H1 (cell line): ENCODE measurements at regions not wholly inside any gene's neighbourhood (a gene's known extent, or its start where the extent isn't known, plus 50 kb on each side); places are given as distances from the start of the nearest gene placed in this dataset.

Source experiments
- CTCF ChIA-PET: fragments of 300-600 bp; sonication (Branson Sonifier 250); formaldehyde crosslinking; loops from one replicate; lab custom pipeline; 2021; ENCODE audit not compliant: partially characterized antibody; lab: Charles Lee
- POLR2A ChIA-PET: fragments of 300-600 bp; sonication (Branson Sonifier 250); formaldehyde crosslinking; loops from one replicate; lab custom pipeline; 2021; ENCODE audit warnings: inconsistent platforms; ENCODE audit not compliant: partially characterized antibody; lab: Charles Lee
- DNase-seq, 2 experiments: peaks; one replicate each; pipeline versions ENCODE4 v3.0.0 to v3.0.0-alpha.2; 2010 to 2022; ENCODE audit warnings: low spot score in 2 of 2, low read depth in 1 of 2, mixed read lengths in 1 of 2
- FAIRE-seq: peaks from 2 replicates; lab custom pipeline; 2011; peaks lifted over from hg19 to GRCh38; lab: Jason Lieb, UNC
- H2AFZ ChIP-seq: 2 replicates; pipeline ENCODE4 v1.8.1; 2012; ENCODE audit warnings: low read length, inconsistent platforms
- H2AK5ac ChIP-seq: 2 replicates; pipeline ENCODE4 v1.6.1; 2013; ENCODE audit warnings: low read depth, low read length
- H2BK120ac ChIP-seq: replicated peaks from 2 replicates; pipeline ENCODE3; 2013; ENCODE audit warnings: low read depth, low read length, inconsistent platforms
- H2BK12ac ChIP-seq: 2 replicates; pipeline ENCODE4 v1.6.1; 2013; ENCODE audit warnings: low read depth, low read length
- H2BK15ac ChIP-seq: 2 replicates; pipeline ENCODE4 v1.6.1; 2013; ENCODE audit warnings: low read length
- H2BK20ac ChIP-seq: 2 replicates; pipeline ENCODE4 v1.6.1; 2013; ENCODE audit warnings: low read length
- H2BK5ac ChIP-seq: 2 replicates; pipeline ENCODE4 v1.6.1; 2013; ENCODE audit warnings: low read depth, low read length
- H3K14ac ChIP-seq: 2 replicates; pipeline ENCODE4 v1.6.1; 2013; ENCODE audit warnings: inconsistent platforms; ENCODE audit not compliant: insufficient read length
- H3K18ac ChIP-seq: 2 replicates; pipeline ENCODE4 v1.6.1; 2013; ENCODE audit warnings: low read length; ENCODE audit errors: extremely low read depth
- H3K23ac ChIP-seq: 2 replicates; pipeline ENCODE4 v1.6.1; 2013; ENCODE audit warnings: inconsistent platforms; ENCODE audit not compliant: insufficient read length
- H3K23me2 ChIP-seq: 2 replicates; pipeline ENCODE4 v1.6.1; 2013; ENCODE audit warnings: low read depth, low read length
- H3K27ac ChIP-seq: 2 replicates; pipeline ENCODE4 v1.6.1; 2011; ENCODE audit warnings: low read depth, low read length, inconsistent platforms
- H3K27me3 ChIP-seq, 4 experiments: replicated peaks in 1 of 4; 1 replicate in 1 of 4; 2 replicates in 3 of 4; pipeline versions ENCODE4 v1.6.1 to v1.8.1; 2011 to 2013; ENCODE audit warnings: low read length in 3 of 4, mild to moderate bottlenecking in 3 of 4, inconsistent platforms in 2 of 4, mixed read lengths in 2 of 4, moderate library complexity in 1 of 4; ENCODE audit not compliant: control insufficient read depth in 3 of 4, insufficient read depth in 3 of 4; ENCODE audit errors: extremely low read depth in 1 of 4
- H3K36me3 ChIP-seq, 4 experiments: 2 replicates each; pipeline versions ENCODE4 v1.6.1 to v1.8.1; 2011 to 2013; ENCODE audit warnings: mild to moderate bottlenecking in 4 of 4, low read length in 3 of 4, moderate library complexity in 2 of 4, control low read depth in 1 of 4, inconsistent platforms in 1 of 4; ENCODE audit not compliant: insufficient read depth in 4 of 4, control insufficient read depth in 2 of 4
- H3K4ac ChIP-seq: replicated peaks from 2 replicates; pipeline ENCODE3; 2013; ENCODE audit warnings: low read length, low read depth, mixed read lengths, inconsistent platforms; ENCODE audit not compliant: insufficient read length
- H3K4me1 ChIP-seq, 4 experiments: replicated peaks in 1 of 4; 1 replicate in 1 of 4; 2 replicates in 3 of 4; pipeline versions ENCODE4 v1.6.1 to v1.8.1; 2011 to 2013; ENCODE audit warnings: low read length in 3 of 4, inconsistent platforms in 2 of 4, mixed read lengths in 1 of 4; ENCODE audit not compliant: insufficient read depth in 4 of 4, control insufficient read depth in 3 of 4
- H3K4me2 ChIP-seq, 2 experiments: 2 replicates each; pipeline versions ENCODE4 v1.6.1 to v1.8.1; 2011 to 2013; ENCODE audit warnings: low read depth in 2 of 2, low read length in 2 of 2, control low read depth in 1 of 2, inconsistent platforms in 1 of 2, mild to moderate bottlenecking in 1 of 2; ENCODE audit not compliant: insufficient read depth in 1 of 2
- H3K4me3 ChIP-seq, 4 experiments: fragments of 200-600, 300-600 bp in 1 of 4; sonication (generic), shearing (Covaris generic), sonication (Bioruptor Twin) in 1 of 4; 2 replicates each; pipeline versions ENCODE4 v1.5.1 to v1.8.1; 2011 to 2016; ENCODE audit warnings: low read length in 4 of 4, low read depth in 3 of 4, control low read depth in 2 of 4, inconsistent platforms in 2 of 4, mild to moderate bottlenecking in 2 of 4, mixed read lengths in 1 of 4, moderate library complexity in 1 of 4; ENCODE audit not compliant: insufficient read depth in 2 of 4; ENCODE audit errors: extremely low read depth in 1 of 4
- H3K56ac ChIP-seq: replicated peaks from 2 replicates; pipeline ENCODE3; 2013; ENCODE audit warnings: low read depth, mild to moderate bottlenecking, mixed read lengths, low read length, inconsistent platforms; ENCODE audit not compliant: insufficient read length
- H3K79me1 ChIP-seq: 2 replicates; pipeline ENCODE4 v1.6.1; 2013; ENCODE audit warnings: low read depth, low read length, control low read depth
- H3K79me2 ChIP-seq, 2 experiments: 2 replicates each; pipeline versions ENCODE4 v1.6.1 to v1.8.1; 2012 to 2013; ENCODE audit warnings: low read length in 2 of 2, mild to moderate bottlenecking in 2 of 2, inconsistent platforms in 1 of 2; ENCODE audit not compliant: insufficient read depth in 2 of 2, control insufficient read depth in 1 of 2
- H3K9ac ChIP-seq, 4 experiments: replicated peaks in 1 of 4; 1 replicate in 1 of 4; 2 replicates in 3 of 4; pipeline versions ENCODE4 v1.6.1 to v1.8.1; 2011 to 2013; ENCODE audit warnings: low read depth in 3 of 4, low read length in 3 of 4, control low read depth in 2 of 4, mild to moderate bottlenecking in 2 of 4, moderate library complexity in 2 of 4, inconsistent platforms in 1 of 4; ENCODE audit errors: extremely low read depth in 1 of 4
- H3K9me3 ChIP-seq, 2 experiments: 2 replicates each; pipeline versions ENCODE4 v1.6.1 to v1.8.1; 2012 to 2013; ENCODE audit warnings: mild to moderate bottlenecking in 2 of 2, moderate library complexity in 2 of 2, control low read depth in 1 of 2, inconsistent platforms in 1 of 2, low read depth in 1 of 2, low read length in 1 of 2, mixed read lengths in 1 of 2; ENCODE audit not compliant: insufficient read depth in 2 of 2
- H4K20me1 ChIP-seq, 2 experiments: replicated peaks in 1 of 2; 2 replicates each; pipeline versions ENCODE3 to v1.8.1; 2011 to 2013; ENCODE audit warnings: inconsistent platforms in 2 of 2, low read length in 2 of 2, mild to moderate bottlenecking in 1 of 2; ENCODE audit not compliant: insufficient read depth in 2 of 2, control insufficient read depth in 1 of 2
- H4K5ac ChIP-seq: 2 replicates; pipeline ENCODE4 v1.6.1; 2013; ENCODE audit warnings: low read length, low read depth, mixed read lengths, inconsistent platforms; ENCODE audit not compliant: insufficient read length
- H4K8ac ChIP-seq: 2 replicates; pipeline ENCODE4 v1.8.0; 2013; ENCODE audit warnings: mild to moderate bottlenecking, moderate library complexity, low read length, inconsistent platforms; ENCODE audit not compliant: insufficient read depth; ENCODE audit errors: extremely low read depth
- H4K91ac ChIP-seq: replicated peaks from 2 replicates; pipeline ENCODE3; 2013; ENCODE audit warnings: low read length, mixed read lengths, inconsistent platforms; ENCODE audit not compliant: insufficient read length
- BRCA1 ChIP-seq: IDR thresholded peaks from 2 replicates; pipeline ENCODE4 v1.6.1; 2012; ENCODE audit warnings: low read depth, low read length, improper control_type of control experiment
- POU5F1 ChIP-seq: IDR thresholded peaks from 2 replicates; pipeline ENCODE4 v1.6.1; 2011; ENCODE audit warnings: low read depth, mild to moderate bottlenecking, low read length, moderate library complexity
- RFX5 ChIP-seq: IDR thresholded peaks from 2 replicates; pipeline ENCODE4 v1.6.1; 2011; ENCODE audit warnings: low read depth, low read length, improper control_type of control experiment, borderline replicate concordance
- SIN3A ChIP-seq, 2 experiments: IDR thresholded peaks in 1 of 2; conservative IDR thresholded peaks in 1 of 2; 2 replicates each; pipeline ENCODE4 v1.6.1; 2011 to 2012; ENCODE audit warnings: low read length in 2 of 2, improper control_type of control experiment in 1 of 2, low read depth in 1 of 2, mild to moderate bottlenecking in 1 of 2
- WGBS, 2 experiments: shearing (Covaris generic) in 1 of 2; methylation state at CpG; one replicate each; pipeline versions ENCODE4 v1.1.6 to v1.1.7; 2013 to 2015; ENCODE audit warnings: low lambda C conversion rate in 2 of 2, mixed read lengths in 2 of 2, inconsistent platforms in 1 of 2, low coverage in 1 of 2, missing lambda C conversion rate in 1 of 2; ENCODE audit not compliant: insufficient replicate concordance in 2 of 2, insufficient coverage in 1 of 2, insufficient read length in 1 of 2; ENCODE audit errors: extremely low coverage in 1 of 2, missing lambda C conversion rate in 1 of 2; 5-methylcytosine and 5-hydroxymethylcytosine counted together

DNA sequence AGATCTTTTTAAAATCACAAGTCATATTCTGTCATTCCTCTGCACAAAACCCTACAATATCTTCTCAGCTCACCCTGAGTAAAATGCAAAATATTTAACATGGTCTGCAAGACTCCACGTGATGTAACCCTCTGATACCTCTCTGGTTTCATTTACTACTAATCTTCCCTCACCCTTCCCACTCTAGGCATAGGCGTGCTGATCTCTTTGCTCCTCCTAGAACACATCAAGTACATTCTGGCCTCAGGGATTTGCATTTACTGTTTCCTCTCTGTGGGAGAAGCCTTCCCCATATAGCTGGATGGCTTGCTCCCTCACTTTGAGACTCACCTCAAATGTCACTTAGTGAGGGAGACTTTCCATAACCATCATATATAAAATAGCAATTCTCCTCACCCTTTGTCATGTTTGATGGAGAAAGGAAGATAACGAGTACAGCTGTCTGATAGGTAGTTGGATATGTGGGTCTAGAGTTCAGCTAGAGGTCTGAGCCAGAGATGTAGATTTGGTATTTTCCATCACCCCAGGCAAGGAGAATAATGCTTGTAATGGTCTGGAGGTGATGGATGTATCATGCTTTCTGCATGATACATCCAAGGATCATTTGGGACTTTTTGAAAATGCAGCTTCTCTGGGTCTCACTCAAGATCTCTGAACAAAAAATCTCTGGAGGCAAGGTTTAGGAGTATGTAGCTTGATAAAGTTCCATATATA is 123.9 kb upstream of the VAMP7 start:
- Histone ChIP-seq H2BK12ac (no peak overlapping the region), H3K27me3 (no peaks in the 10 kb centered on the region), H4K5ac (no peak overlapping the region), H3K18ac (no peak overlapping the region), H3K4me3 (no peak overlapping the region), H2BK120ac (no peak overlapping the region), H3K23ac (no peak overlapping the region), H4K91ac (no peak overlapping the region), H4K20me1 (no peaks in the 10 kb centered on the region), H2AK5ac (no peak overlapping the region), H2BK15ac (no peak overlapping the region), H3K56ac (no peak overlapping the region), H3K4me1 (no peaks in the 10 kb centered on the region), H2BK5ac (no peak overlapping the region), H3K4me2 (no peak overlapping the region), H3K9ac (no peak overlapping the region), H3K9me3 (peaks cover 8 to 27% of the 10 kb centered on the region in 2 experiments; a peak in 3 of 4 replicates), H3K14ac (no peak overlapping the region), H3K23me2 (no peaks in the 10 kb centered on the region; the same call in 1 of the 2 replicates), H3K36me3 (no peaks in the 10 kb centered on the region), H3K79me2 (no peaks in the 10 kb centered on the region), H2BK20ac (no peak overlapping the region), H4K8ac (no peak overlapping the region), H3K79me1 (no peaks in the 10 kb centered on the region), H2AFZ (no peak overlapping the region), H3K27ac (no peak overlapping the region), H3K4ac (no peak overlapping the region)
- DNase-seq (no peak), FAIRE-seq (no peak)
- TF ChIP-seq SIN3A (conservative IDR thresholded peaks at IDR 0.05 in 1 of 2, IDR thresholded peaks at IDR 0.05 in 1 of 2; ENCODE audit: low read depth in 1 of 2, low read length in 2 of 2) (no peak), RFX5 (no peak), BRCA1 (no peak), POU5F1 (no peak)
- WGBS, 2 experiments = 76% methylated on average over 3 of the region's 3 CpGs; no CpG with 5 or more reads in 1 of the 2 experiments
- ChIA-PET POLR2A (no interaction called here), CTCF (no interaction called here)
